Neural cell (in vitro differentiated cells): ENCODE measurements at regions not wholly inside any gene's neighbourhood (a gene's known extent, or its start where the extent isn't known, plus 50 kb on each side); places are given as distances from the start of the nearest gene placed in this dataset.

ENCODE experiments used
- EP300 ChIP-seq: fragments of 450-650 bp; conservative IDR thresholded peaks from 2 replicates; pipeline ENCODE4 v1.6.1; 2014; ENCODE audit warnings: antibody characterized with exemption, mild to moderate bottlenecking, moderate library complexity; ENCODE audit not compliant: poor library complexity, severe bottlenecking
- TF ChIP-seq, protein P1 (sequence below): fragments of 450-650 bp; IDR thresholded peaks from 2 replicates; pipeline ENCODE4 v1.5.1; 2014; ENCODE audit warnings: antibody characterized with exemption, mild to moderate bottlenecking, moderate library complexity; ENCODE audit not compliant: poor library complexity, severe bottlenecking

DNA sequence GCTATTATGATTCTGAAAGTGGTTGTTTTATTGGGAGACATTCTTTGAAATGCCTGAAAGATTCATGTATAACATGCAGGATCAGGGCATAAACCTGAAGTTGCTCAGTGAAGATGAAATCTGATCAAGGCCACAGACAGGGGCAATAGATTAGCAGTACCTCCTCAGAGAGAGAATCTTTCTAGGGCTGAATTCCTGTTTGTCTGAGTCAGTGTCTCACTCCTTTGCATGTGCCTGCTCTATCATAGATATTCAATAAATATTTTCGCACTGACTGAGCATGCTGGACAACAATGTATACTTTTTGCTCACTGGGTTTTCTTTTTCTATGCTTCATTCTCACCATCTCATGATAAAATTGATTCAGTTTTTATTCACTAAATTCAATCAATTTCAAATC, 49.8 kb upstream of the PFN2 start:
- TF ChIP-seq, protein P1, sequence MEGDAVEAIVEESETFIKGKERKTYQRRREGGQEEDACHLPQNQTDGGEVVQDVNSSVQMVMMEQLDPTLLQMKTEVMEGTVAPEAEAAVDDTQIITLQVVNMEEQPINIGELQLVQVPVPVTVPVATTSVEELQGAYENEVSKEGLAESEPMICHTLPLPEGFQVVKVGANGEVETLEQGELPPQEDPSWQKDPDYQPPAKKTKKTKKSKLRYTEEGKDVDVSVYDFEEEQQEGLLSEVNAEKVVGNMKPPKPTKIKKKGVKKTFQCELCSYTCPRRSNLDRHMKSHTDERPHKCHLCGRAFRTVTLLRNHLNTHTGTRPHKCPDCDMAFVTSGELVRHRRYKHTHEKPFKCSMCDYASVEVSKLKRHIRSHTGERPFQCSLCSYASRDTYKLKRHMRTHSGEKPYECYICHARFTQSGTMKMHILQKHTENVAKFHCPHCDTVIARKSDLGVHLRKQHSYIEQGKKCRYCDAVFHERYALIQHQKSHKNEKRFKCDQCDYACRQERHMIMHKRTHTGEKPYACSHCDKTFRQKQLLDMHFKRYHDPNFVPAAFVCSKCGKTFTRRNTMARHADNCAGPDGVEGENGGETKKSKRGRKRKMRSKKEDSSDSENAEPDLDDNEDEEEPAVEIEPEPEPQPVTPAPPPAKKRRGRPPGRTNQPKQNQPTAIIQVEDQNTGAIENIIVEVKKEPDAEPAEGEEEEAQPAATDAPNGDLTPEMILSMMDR = no peak
- no peak for TF ChIP-seq EP300
